ENCODE measurements at regions not wholly inside any gene's neighbourhood (a gene's known extent, or its start where the extent isn't known, plus 50 kb on each side); places are given as distances from the start of the nearest gene placed in this dataset.
"Not testable (repeated sequence)": the region's sequence is repeated elsewhere in the genome, so short reads cannot be mapped to it uniquely, and the experiment has no call there.

DNA sequence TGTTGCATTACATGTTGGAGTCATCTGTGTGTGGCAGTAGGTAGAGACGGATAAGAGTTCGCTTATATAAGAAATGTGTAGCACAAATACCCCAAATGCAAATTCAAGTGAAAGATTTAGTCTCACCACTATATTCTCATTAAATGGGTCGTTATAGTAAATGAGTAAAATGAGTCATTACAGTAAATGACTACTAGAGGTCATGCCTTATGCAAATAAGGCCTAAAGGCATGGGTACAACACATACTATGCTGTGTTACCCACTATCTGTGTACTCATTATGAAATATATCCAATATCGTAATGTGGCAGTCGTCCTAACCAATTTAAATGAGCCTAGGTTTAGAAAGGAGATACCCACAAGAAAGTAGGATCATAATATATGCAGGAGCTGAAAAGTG lies 1603.1 kb downstream of the C4orf33 start:
- no peak for FAIRE-seq

GRCh38 chr4:130703211-130703935 lies 1607.4 kb downstream of the C4orf33 start:
- FAIRE-seq: no peak

- no peak for FAIRE-seq
These were observed 1609.1 kb downstream of the C4orf33 start for GRCh38 chr4:130705023-130705422.

DNA sequence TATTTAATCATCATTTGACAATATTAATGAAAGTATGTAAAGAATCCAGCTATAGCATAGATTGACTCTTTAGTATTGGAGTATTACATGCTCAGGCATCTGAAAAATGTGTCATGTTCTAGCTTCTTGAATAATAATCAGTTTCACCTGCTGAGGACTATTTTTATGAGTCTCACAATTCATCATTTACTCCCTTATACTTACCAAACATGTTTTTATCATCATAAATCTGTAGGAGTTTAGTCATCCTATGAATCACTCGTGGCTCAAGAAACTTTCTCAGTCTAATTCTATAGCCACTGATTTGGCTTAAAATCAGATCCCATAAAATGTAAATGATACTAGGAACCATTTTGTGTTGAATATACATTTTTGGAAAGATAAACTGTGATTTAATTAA lies 1616.1 kb downstream of the C4orf33 start:
- FAIRE-seq: no peak

DNA sequence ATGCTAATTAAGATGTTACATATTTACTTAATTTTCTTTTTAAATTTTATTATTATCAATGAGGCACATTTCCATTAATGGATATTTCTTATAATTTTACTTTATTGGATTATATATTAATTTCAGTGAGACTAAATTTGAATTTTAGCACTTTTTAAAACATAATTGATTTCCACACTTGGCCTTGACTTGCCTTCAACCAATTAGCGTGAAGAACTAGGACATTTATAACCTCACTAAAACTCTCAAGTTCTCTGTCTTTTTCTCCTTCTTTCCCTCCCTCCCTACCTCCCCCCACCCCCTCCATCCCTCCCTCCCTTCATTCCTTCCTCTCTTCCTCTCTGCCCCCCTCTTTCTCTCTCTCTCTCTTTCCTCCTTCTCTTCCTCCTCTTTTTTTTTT lies 1618.1 kb downstream of the C4orf33 start:
- no peak for FAIRE-seq

DNA sequence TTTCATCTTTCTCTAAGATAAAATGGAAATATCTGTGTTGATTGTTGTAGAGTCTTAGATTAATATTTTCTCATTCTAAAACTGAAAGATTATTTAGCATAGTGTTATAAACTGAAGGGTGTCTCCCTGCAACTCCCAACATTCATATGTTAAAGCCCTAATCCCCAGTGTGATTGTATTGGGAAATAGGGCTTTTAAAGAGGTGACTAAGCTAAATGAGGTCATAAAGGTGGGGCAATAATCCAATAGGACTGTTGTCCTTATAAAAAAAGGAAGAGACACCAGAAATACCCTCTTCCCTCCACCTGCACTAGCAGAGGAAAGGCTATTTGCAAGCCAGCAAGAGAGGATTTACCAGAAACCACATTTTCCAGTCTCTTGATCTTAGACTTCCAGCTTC lies 1626.4 kb downstream of the C4orf33 start:
- FAIRE-seq: no peak

DNA sequence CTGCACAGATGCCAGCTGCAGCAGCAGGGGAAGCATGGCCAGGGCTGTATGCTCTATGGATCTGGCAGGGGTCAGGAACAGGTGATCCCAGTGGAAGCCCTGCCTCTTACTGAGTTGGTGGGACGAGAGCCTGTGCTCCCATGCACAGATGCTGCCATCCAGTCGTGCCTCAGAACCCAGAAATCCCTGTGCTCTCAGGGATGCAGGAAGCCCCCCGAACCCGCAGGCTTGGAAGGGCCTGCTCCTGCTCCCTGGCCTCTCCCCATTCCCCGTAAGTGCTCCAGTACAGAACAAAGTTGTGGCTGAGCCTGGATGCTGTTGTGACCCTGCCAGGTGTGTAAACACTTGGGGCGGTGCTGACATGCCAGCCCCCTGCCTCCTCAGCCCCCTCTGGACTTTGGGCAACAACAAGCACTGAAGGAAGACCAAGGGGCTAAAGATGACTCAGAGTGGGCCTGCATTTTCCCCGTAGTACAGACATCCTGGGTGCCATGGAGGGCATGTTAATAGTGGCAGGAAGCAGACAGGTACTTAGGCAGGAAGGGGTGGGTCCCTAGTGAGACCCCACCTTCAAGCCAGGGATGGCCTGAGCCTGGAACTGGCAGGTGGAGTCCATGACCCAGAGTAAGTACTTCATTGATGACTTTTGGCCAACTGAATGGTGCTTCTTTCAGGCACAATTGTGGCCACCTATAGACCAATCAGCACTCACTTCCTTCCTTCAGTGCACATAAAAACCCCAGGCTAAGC lies 1640.7 kb downstream of the C4orf33 start:
- FAIRE-seq: no peak

GRCh38 chr4:130738233-130738632 lies 1642.3 kb downstream of the C4orf33 start:
- FAIRE-seq: no peak

- FAIRE-seq: peak; percentile 90
These were observed 1651.9 kb downstream of the C4orf33 start for GRCh38 chr4:130747842-130748241.

GRCh38 chr4:130753926-130754325 lies 1658.0 kb downstream of the C4orf33 start:
- FAIRE-seq: no peak

GRCh38 chr4:130760246-130760645 lies 1664.3 kb downstream of the C4orf33 start:
- FAIRE-seq: no peak

DNA sequence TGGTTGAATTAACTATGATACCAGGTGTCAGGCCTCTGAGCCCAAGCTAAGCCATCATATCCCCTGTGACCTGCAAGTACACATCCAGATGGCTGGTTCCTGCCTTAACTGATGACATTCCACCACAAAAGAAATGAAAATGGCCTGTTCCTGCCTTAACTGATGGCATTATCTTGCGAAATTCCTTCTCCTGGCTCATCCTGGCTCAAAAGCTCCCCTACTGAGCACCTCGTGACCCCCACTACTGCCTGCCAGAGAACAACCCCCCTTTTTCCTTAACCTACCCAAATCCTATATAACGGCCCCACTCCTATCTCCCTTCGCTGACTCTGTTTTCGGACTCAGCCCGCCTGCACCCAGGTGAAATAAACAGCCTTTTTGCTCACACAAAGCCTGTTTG lies 1671.4 kb downstream of the C4orf33 start:
- FAIRE-seq: not testable (repeated sequence)

DNA sequence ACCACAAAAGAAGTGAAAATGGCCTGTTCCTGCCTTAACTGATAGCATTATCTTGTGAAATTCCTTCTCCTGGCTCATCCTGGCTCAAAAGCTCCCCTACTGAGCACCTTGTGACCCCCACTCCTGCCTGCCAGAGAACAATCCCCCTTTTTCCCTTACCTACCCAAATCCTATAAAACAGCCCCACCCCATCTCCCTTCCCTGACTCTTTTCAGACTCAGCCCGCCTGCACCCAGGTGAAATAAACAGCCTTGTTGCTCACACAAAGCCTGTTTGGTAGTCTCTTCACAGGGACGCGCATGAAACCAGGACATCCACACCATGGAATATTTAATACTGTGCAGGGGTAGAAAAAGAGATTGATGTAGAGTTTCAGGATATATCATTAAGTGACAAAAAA lies 1677.0 kb downstream of the C4orf33 start:
- FAIRE-seq: not testable (repeated sequence)

- FAIRE-seq: no peak
These were observed 1712.5 kb downstream of the C4orf33 start for GRCh38 chr4:130808492-130808891.

- no peak for FAIRE-seq
These were observed 1716.3 kb downstream of the C4orf33 start for GRCh38 chr4:130812117-130812765.

GRCh38 chr4:130814896-130815295 lies 1718.9 kb downstream of the C4orf33 start:
- FAIRE-seq: no peak

- no peak for FAIRE-seq
These were observed 1724.5 kb downstream of the C4orf33 start for GRCh38 chr4:130820448-130820847.

DNA sequence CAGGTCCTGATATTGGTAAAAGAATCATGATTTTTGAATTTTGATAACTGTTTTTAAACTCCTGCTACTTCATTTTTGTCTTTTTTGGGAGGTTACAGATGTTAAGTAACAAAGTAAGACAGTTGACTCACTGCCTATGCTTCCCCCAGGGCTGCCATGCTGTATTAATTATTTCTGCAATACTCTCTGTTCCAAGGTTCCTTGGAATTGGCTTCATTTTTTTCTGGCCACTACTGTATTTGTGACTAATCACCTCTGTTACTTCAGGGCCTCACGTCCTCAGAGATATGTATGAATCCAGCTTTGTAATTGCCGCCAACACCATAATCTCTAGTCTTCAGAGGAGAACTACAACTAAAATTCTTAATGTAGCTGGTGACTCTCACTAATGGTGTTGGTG lies 1729.3 kb downstream of the C4orf33 start:
- no peak for FAIRE-seq

GRCh38 chr4:130850019-130850524 lies 1754.1 kb downstream of the C4orf33 start:
- FAIRE-seq: no peak

- no peak for FAIRE-seq
These were observed 1755.2 kb downstream of the C4orf33 start for GRCh38 chr4:130851107-130851506.

- no peak for FAIRE-seq
These were observed 1756.0 kb downstream of the C4orf33 start for GRCh38 chr4:130851932-130852331.

- FAIRE-seq: no peak
These were observed 1759.6 kb downstream of the C4orf33 start for GRCh38 chr4:130855533-130855932.

DNA sequence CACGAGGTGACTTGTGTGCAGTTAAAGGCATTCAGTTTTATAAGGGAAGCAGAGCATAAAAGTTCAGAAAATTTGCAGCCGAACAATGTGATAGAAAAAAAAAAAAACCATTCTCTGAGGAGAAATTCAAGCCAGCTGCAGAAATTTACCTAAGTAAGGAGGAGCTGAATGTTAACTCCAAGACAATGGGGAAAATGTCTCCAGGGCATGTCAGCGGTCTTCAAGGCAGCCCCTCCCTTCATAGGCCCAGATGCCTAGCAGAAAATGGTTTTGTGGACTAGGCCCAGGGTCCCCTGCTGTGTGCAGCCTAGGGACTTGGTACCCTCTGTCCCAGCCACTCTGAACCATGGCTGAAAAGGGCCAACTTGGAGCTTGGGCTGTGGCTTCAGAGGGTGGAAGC lies 1764.0 kb downstream of the C4orf33 start:
- no peak for FAIRE-seq

GRCh38 chr4:130896920-130897319 lies 1801.0 kb downstream of the C4orf33 start:
- no peak for FAIRE-seq

Measured in G401.6 (cell line).